Upper lobe of left lung (tissue), 6 donors: ENCODE measurements at regions not wholly inside any gene's neighbourhood (a gene's known extent, or its start where the extent isn't known, plus 50 kb on each side); places are given as distances from the start of the nearest gene placed in this dataset.

Experiments
- ATAC-seq, 2 donors: fragments of 200-7000 bp; cut with Tn5 transposase; one replicate each; pipeline ENCODE4 v1.9.1; 2022; ENCODE audit warnings: mild to moderate bottlenecking in 2 of 2, moderate library complexity in 2 of 2; ENCODE audit not compliant: low FRiP score in 2 of 2
- DNase-seq, 2 donors: peaks; one replicate each; pipeline ENCODE4 v3.0.0-alpha.2; 2019 to 2020
- H3K27ac ChIP-seq, 4 donors: fragments of 200-600 bp; sonication (generic); one replicate each; pipeline ENCODE4 v1.5.1; 2016 to 2019
- H3K27me3 ChIP-seq, 4 donors: fragments of 200-600 bp; sonication (generic); one replicate each; pipeline ENCODE4 v1.5.1; 2017 to 2019
- H3K36me3 ChIP-seq, 4 donors: fragments of 200-600 bp; sonication (generic); one replicate each; pipeline ENCODE4 v1.5.1; 2016 to 2019
- H3K4me1 ChIP-seq, 4 donors: fragments of 200-600 bp; sonication (generic); one replicate each; pipeline ENCODE4 v1.5.1; 2018 to 2019
- H3K4me3 ChIP-seq, 4 donors: fragments of 200-600 bp; sonication (generic); one replicate each; pipeline ENCODE4 v1.5.1; 2017 to 2019; ENCODE audit warnings: mild to moderate bottlenecking in 2 of 4, moderate library complexity in 1 of 4
- H3K9me3 ChIP-seq, 4 donors: fragments of 200-600 bp; sonication (generic); one replicate each; pipeline ENCODE4 v1.5.1; 2018 to 2019
- EP300 ChIP-seq, 4 donors: sonication (generic); formaldehyde crosslinking; IDR thresholded peaks; one replicate each; pipeline ENCODE4 v1.5.1; 2017; ENCODE audit warnings: antibody characterized with exemption in 4 of 4, control low read depth in 2 of 4
- POLR2A ChIP-seq, 4 donors: fragments of 450-650 bp; IDR thresholded peaks; one replicate each; pipeline ENCODE4 v1.5.1; 2016 to 2017; ENCODE audit warnings: antibody characterized with exemption in 4 of 4, mild to moderate bottlenecking in 2 of 4
- POLR2AphosphoS5 ChIP-seq, 2 donors: sonication (generic); formaldehyde crosslinking; IDR thresholded peaks; one replicate each; pipeline ENCODE4 v1.5.1; 2017; ENCODE audit warnings: antibody characterized with exemption in 2 of 2
- WGBS, 2 donors: methylation state at CpG; one replicate each; pipeline ENCODE4 v1.1.5; 2017 to 2018; 5-methylcytosine and 5-hydroxymethylcytosine counted together
- TF ChIP-seq, protein P1 (sequence below), 6 experiments: fragments of 450-650 bp in 4 of 6; fragments of 200-600 bp in 2 of 6; sonication (generic) in 2 of 6; IDR thresholded peaks; one replicate each; pipeline ENCODE4 v1.5.1; 2016 to 2019; ENCODE audit warnings: antibody characterized with exemption in 6 of 6
- donor health status: DM: no; HTN: no; CAD: no; lungs with moderate emphysema.
- donor health status: DM: no; HTN: yes; CAD: no; lungs with severe emphysema.

DNA sequence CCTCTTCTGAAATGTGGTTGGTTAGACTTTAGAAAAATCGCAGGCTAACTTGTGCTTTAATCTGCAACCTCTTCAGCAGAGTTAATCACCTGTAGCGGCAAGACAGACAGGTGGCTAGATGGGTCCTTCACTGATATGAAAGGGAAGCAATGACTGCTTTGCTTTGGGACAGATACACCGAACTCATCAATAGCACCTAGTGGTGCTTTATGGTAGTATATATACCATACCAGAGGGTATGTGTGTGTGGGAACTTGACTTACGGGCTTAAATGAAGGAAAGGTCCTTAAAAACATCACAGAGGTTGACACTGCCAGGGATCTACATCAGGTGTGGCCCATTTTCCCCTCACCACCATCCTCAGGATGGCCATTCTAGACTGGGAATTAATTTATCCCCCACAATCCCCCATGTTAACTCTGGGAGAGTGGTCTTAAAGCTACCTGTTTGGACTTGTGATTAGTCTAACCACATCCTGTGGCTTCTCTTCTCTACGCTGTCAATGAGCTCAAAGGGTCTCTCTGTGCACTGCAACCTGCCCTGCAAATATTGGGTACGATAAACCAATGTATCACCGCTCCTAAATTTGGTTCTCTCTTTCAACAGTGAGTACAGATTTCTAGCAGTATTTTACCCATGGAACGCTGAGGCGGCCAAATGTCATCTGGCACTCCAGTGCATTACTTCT, 162.7 kb downstream of the SIPA1L2 start:
- 91 to 94% methylated on average over 9 of the region's 9 CpGs for WGBS, 2 donors

GRCh38 chr1:232464325-232464724, 165.6 kb downstream of the SIPA1L2 start:
- H3K36me3 ChIP-seq: peaks cover 0 to 50% (median 7%) of the 10 kb centered on the region in 4 donors
- DNase-seq (no peak), ATAC-seq (no peak)
- no peaks in the 10 kb centered on the region for H3K27me3 ChIP-seq
- 39 to 56% methylated on average over 1 of the region's 1 CpG for WGBS, 2 donors
- no peak overlapping the region for H3K27ac ChIP-seq
- H3K4me3 ChIP-seq: no peak overlapping the region
- no peaks in the 10 kb centered on the region for H3K9me3 ChIP-seq
- no peak for TF ChIP-seq POLR2A (IDR thresholded peaks at IDR 0.05)
- no peak for TF ChIP-seq POLR2AphosphoS5 (IDR thresholded peaks at IDR 0.05)
- TF ChIP-seq, protein P1, sequence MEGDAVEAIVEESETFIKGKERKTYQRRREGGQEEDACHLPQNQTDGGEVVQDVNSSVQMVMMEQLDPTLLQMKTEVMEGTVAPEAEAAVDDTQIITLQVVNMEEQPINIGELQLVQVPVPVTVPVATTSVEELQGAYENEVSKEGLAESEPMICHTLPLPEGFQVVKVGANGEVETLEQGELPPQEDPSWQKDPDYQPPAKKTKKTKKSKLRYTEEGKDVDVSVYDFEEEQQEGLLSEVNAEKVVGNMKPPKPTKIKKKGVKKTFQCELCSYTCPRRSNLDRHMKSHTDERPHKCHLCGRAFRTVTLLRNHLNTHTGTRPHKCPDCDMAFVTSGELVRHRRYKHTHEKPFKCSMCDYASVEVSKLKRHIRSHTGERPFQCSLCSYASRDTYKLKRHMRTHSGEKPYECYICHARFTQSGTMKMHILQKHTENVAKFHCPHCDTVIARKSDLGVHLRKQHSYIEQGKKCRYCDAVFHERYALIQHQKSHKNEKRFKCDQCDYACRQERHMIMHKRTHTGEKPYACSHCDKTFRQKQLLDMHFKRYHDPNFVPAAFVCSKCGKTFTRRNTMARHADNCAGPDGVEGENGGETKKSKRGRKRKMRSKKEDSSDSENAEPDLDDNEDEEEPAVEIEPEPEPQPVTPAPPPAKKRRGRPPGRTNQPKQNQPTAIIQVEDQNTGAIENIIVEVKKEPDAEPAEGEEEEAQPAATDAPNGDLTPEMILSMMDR (IDR thresholded peaks at IDR 0.05): no peak
- no peak for TF ChIP-seq EP300 (IDR thresholded peaks at IDR 0.05)
- H3K4me1 ChIP-seq: no peaks in the 10 kb centered on the region

More for the DNA sequence above, 162.7 kb downstream of the SIPA1L2 start:
- ATAC-seq: no peak
- Histone ChIP-seq H3K4me1 (no peaks in the 10 kb centered on the region), H3K9me3 (no peaks in the 10 kb centered on the region), H3K4me3 (no peak overlapping the region), H3K36me3 (peaks cover 0 to 46% (median 8%) of the 10 kb centered on the region in 4 donors), H3K27me3 (no peaks in the 10 kb centered on the region), H3K27ac (no peak overlapping the region)
- DNase-seq: no peak
- TF ChIP-seq POLR2A (IDR thresholded peaks at IDR 0.05) (no peak), POLR2AphosphoS5 (IDR thresholded peaks at IDR 0.05) (no peak), EP300 (IDR thresholded peaks at IDR 0.05) (no peak)
- TF ChIP-seq, protein P1 (IDR thresholded peaks at IDR 0.05): no peak

GRCh38 chr1:232463225-232463624, 166.7 kb downstream of the SIPA1L2 start:
- H3K36me3 ChIP-seq: peaks cover 0 to 50% (median 7%) of the 10 kb centered on the region in 4 donors
- ATAC-seq (no peak), DNase-seq (no peak)
- peaks cover 0 to 3% (median 0%) of the 10 kb centered on the region in 4 donors for H3K4me1 ChIP-seq
- WGBS, 2 donors: 59 to 66% methylated on average over 3 of the region's 3 CpGs
- TF ChIP-seq, protein P1 (IDR thresholded peaks at IDR 0.05): no peak
- TF ChIP-seq POLR2A (IDR thresholded peaks at IDR 0.05): no peak
- no peak for TF ChIP-seq EP300 (IDR thresholded peaks at IDR 0.05)
- TF ChIP-seq POLR2AphosphoS5 (IDR thresholded peaks at IDR 0.05): no peak
- H3K27ac ChIP-seq: no peak overlapping the region
- no peak overlapping the region for H3K4me3 ChIP-seq
- no peaks in the 10 kb centered on the region for H3K27me3 ChIP-seq
- H3K9me3 ChIP-seq: no peaks in the 10 kb centered on the region

GRCh38 chr1:232462213-232462612, 167.7 kb downstream of the SIPA1L2 start:
- ATAC-seq: no peak

More at GRCh38 chr1:232462213-232462612, 167.7 kb downstream of the SIPA1L2 start:
- Histone ChIP-seq H3K4me1 (peaks cover 0 to 7% (median 0%) of the 10 kb centered on the region in 4 donors), H3K36me3 (peaks cover 0 to 45% (median 7%) of the 10 kb centered on the region in 4 donors), H3K27me3 (no peaks in the 10 kb centered on the region), H3K4me3 (no peak overlapping the region), H3K9me3 (no peaks in the 10 kb centered on the region), H3K27ac (no peak overlapping the region)
- no peak for DNase-seq
- TF ChIP-seq, protein P1 (IDR thresholded peaks at IDR 0.05): no peak
- no peak for TF ChIP-seq POLR2AphosphoS5 (IDR thresholded peaks at IDR 0.05)
- WGBS, 2 donors: 72 to 86% methylated on average over 4 of the region's 4 CpGs
